Astrocyte (in vitro differentiated cells and primary cell): ENCODE measurements at regions not wholly inside any gene's neighbourhood (a gene's known extent, or its start where the extent isn't known, plus 50 kb on each side); places are given as distances from the start of the nearest gene placed in this dataset.

Source experiments
- DNase-seq: peaks from one replicate; pipeline ENCODE4 v3.0.0-alpha.2; 2010; ENCODE audit warnings: low read depth
- FAIRE-seq: peaks from 2 replicates; lab custom pipeline; 2011; peaks lifted over from hg19 to GRCh38; lab: Jason Lieb, UNC
- H2AFZ ChIP-seq: 2 replicates; pipeline ENCODE4 v1.6.0; 2012; ENCODE audit warnings: low read depth, low read length, inconsistent platforms
- H3K27ac ChIP-seq: 2 replicates; pipeline ENCODE4 v1.5.1; 2011; ENCODE audit warnings: low read depth, low read length, inconsistent platforms
- H3K27me3 ChIP-seq: 2 replicates; pipeline ENCODE4 v1.6.0; 2011; ENCODE audit warnings: low read length, inconsistent platforms; ENCODE audit not compliant: insufficient read depth
- H3K36me3 ChIP-seq: 2 replicates; pipeline ENCODE4 v1.5.1; 2011; ENCODE audit warnings: low read length, inconsistent platforms; ENCODE audit not compliant: insufficient read depth
- H3K4me1 ChIP-seq: 2 replicates; pipeline ENCODE4 v1.5.1; 2011; ENCODE audit warnings: low read length, inconsistent platforms; ENCODE audit not compliant: insufficient read depth
- H3K4me2 ChIP-seq: 2 replicates; pipeline ENCODE4 v1.6.0; 2012; ENCODE audit warnings: low read length, inconsistent platforms
- H3K4me3 ChIP-seq: 2 replicates; pipeline ENCODE4 v1.5.1; 2011; ENCODE audit warnings: low read depth, mild to moderate bottlenecking, low read length, inconsistent platforms; ENCODE audit not compliant: insufficient read depth
- H3K79me2 ChIP-seq: 2 replicates; pipeline ENCODE4 v1.6.0; 2012; ENCODE audit warnings: mild to moderate bottlenecking, low read length, inconsistent platforms; ENCODE audit not compliant: insufficient read depth
- H3K9ac ChIP-seq: 2 replicates; pipeline ENCODE4 v1.6.0; 2012; ENCODE audit warnings: mild to moderate bottlenecking, low read length, inconsistent platforms
- H3K9me3 ChIP-seq: 2 replicates; pipeline ENCODE4 v1.5.1; 2012; ENCODE audit warnings: low read depth, mild to moderate bottlenecking, low read length, inconsistent platforms; ENCODE audit not compliant: insufficient read depth
- H4K20me1 ChIP-seq: 2 replicates; pipeline ENCODE4 v1.6.0; 2012; ENCODE audit warnings: low read length, inconsistent platforms; ENCODE audit not compliant: insufficient read depth
- H3K27ac Mint-ChIP-seq: one replicate; pipeline ENCODE4 v1.8.0; 2021; ENCODE audit warnings: mild to moderate bottlenecking, mixed read lengths; ENCODE audit not compliant: unreplicated experiment
- H3K27me3 Mint-ChIP-seq: one replicate; pipeline ENCODE4 v1.8.0; 2021; ENCODE audit warnings: low read depth, mixed read lengths; ENCODE audit not compliant: unreplicated experiment
- H3K36me3 Mint-ChIP-seq: one replicate; pipeline ENCODE4 v1.8.0; 2021; ENCODE audit warnings: low read depth, mixed read lengths; ENCODE audit not compliant: unreplicated experiment
- H3K4me1 Mint-ChIP-seq: one replicate; pipeline ENCODE4 v1.8.0; 2021; ENCODE audit warnings: low read depth, mixed read lengths; ENCODE audit not compliant: unreplicated experiment
- H3K4me3 Mint-ChIP-seq: one replicate; pipeline ENCODE4 v1.8.0; 2021; ENCODE audit warnings: mild to moderate bottlenecking, moderate library complexity, mixed read lengths; ENCODE audit not compliant: unreplicated experiment
- H3K9me3 Mint-ChIP-seq: one replicate; pipeline ENCODE4 v1.8.0; 2021; ENCODE audit warnings: mild to moderate bottlenecking, mixed read lengths; ENCODE audit not compliant: unreplicated experiment
- CTCF ChIP-seq: IDR thresholded peaks from 2 replicates; pipeline ENCODE4 v1.5.1; 2011; ENCODE audit warnings: low read depth, mild to moderate bottlenecking, inconsistent platforms, low read length, moderate library complexity; ENCODE audit not compliant: insufficient read depth
- EZH2 ChIP-seq: IDR thresholded peaks from 2 replicates; pipeline ENCODE4 v1.6.1; 2012; ENCODE audit warnings: mild to moderate bottlenecking, low read length, inconsistent platforms; ENCODE audit not compliant: insufficient read depth

- peaks cover 10% of the 10 kb centered on the region for H3K4me1 ChIP-seq
- no peaks in the 10 kb centered on the region for H3K36me3 ChIP-seq
- TF ChIP-seq CTCF = no peak
- TF ChIP-seq EZH2 = no peak
- Mint-ChIP-seq H3K4me1 (peaks cover 15% of the 10 kb centered on the region), H3K36me3 (no peaks in the 10 kb centered on the region), H3K27me3 (peaks cover 6% of the 10 kb centered on the region), H3K9me3 (no peaks in the 10 kb centered on the region), H3K4me3 (no peak overlapping the region), H3K27ac (peak overlapping the region; percentile 72)
- no peaks in the 10 kb centered on the region for H3K9me3 ChIP-seq
- no peak overlapping the region for H3K4me2 ChIP-seq
- H3K27ac ChIP-seq = no peak overlapping the region
- no peak overlapping the region for H3K9ac ChIP-seq
- H3K27me3 ChIP-seq = no peaks in the 10 kb centered on the region
- FAIRE-seq = no peak
- no peak overlapping the region for H3K4me3 ChIP-seq
- no peaks in the 10 kb centered on the region for H4K20me1 ChIP-seq
- no peak for DNase-seq
- H2AFZ ChIP-seq = no peak overlapping the region
- no peaks in the 10 kb centered on the region for H3K79me2 ChIP-seq
These were observed 61.6 kb upstream of the ECE1 start for GRCh38 chr1:21351901-21352300.

- Mint-ChIP-seq H3K27ac (no peak overlapping the region), H3K36me3 (no peaks in the 10 kb centered on the region), H3K9me3 (no peaks in the 10 kb centered on the region), H3K27me3 (no peaks in the 10 kb centered on the region), H3K4me3 (no peak overlapping the region), H3K4me1 (peaks cover 15% of the 10 kb centered on the region)
- no peak for FAIRE-seq
- H3K27me3 ChIP-seq = no peaks in the 10 kb centered on the region
- no peak overlapping the region for H3K4me3 ChIP-seq
- no peaks in the 10 kb centered on the region for H3K79me2 ChIP-seq
- H3K9me3 ChIP-seq = no peaks in the 10 kb centered on the region
- H3K9ac ChIP-seq = no peak overlapping the region
- H3K36me3 ChIP-seq = no peaks in the 10 kb centered on the region
- TF ChIP-seq EZH2 (no peak), CTCF (no peak)
- H3K4me2 ChIP-seq = peak overlapping the region; percentile 16
- peak overlapping the region; percentile 51 for H2AFZ ChIP-seq
- peaks cover 18% of the 10 kb centered on the region for H3K4me1 ChIP-seq
- no peaks in the 10 kb centered on the region for H4K20me1 ChIP-seq
- DNase-seq = peak; percentile 28
- H3K27ac ChIP-seq = no peak overlapping the region
These were observed 60.1 kb upstream of the ECE1 start for GRCh38 chr1:21350202-21350885.

- FAIRE-seq (no peak), DNase-seq (no peak)
- Histone ChIP-seq H3K9ac (no peak overlapping the region), H3K9me3 (no peaks in the 10 kb centered on the region), H3K4me2 (peak overlapping the region; percentile 16), H4K20me1 (peaks cover 2% of the 10 kb centered on the region), H3K27me3 (no peaks in the 10 kb centered on the region), H3K79me2 (peaks cover 6% of the 10 kb centered on the region), H3K4me3 (no peak overlapping the region), H2AFZ (peak overlapping the region; percentile 51), H3K36me3 (no peaks in the 10 kb centered on the region), H3K27ac (no peak overlapping the region), H3K4me1 (peaks cover 18% of the 10 kb centered on the region)
- Mint-ChIP-seq H3K4me3 (no peak overlapping the region), H3K27ac (no peak overlapping the region), H3K4me1 (peaks cover 15% of the 10 kb centered on the region), H3K27me3 (no peaks in the 10 kb centered on the region), H3K9me3 (no peaks in the 10 kb centered on the region), H3K36me3 (no peaks in the 10 kb centered on the region)
- TF ChIP-seq EZH2 = no peak
- no peak for TF ChIP-seq CTCF
These were observed 59.4 kb upstream of the ECE1 start for GRCh38 chr1:21349693-21350092.
